ENCODE measurements at regions not wholly inside any gene's neighbourhood (a gene's known extent, or its start where the extent isn't known, plus 50 kb on each side); places are given as distances from the start of the nearest gene placed in this dataset.

- no peak overlapping the region for H3K27ac ChIP-seq
- TF ChIP-seq ZFX (IDR thresholded peaks at IDR 0.05; ENCODE audit: borderline replicate concordance) (no peak), CTCF (IDR thresholded peaks at IDR 0.05) (no peak)
Measured at GRCh38 chr11:81340225-81340624, 1393.4 kb downstream of the FAM181B start.

GRCh38 chr11:81339521-81339920 lies 1394.1 kb downstream of the FAM181B start:
- TF ChIP-seq ZFX (IDR thresholded peaks at IDR 0.05; ENCODE audit: borderline replicate concordance) (no peak), CTCF (IDR thresholded peaks at IDR 0.05) (no peak)
- no peak overlapping the region for H3K27ac ChIP-seq

GRCh38 chr11:81337756-81338155 lies 1395.9 kb downstream of the FAM181B start:
- no peak for TF ChIP-seq ZFX (IDR thresholded peaks at IDR 0.05; ENCODE audit: borderline replicate concordance)
- no peak for TF ChIP-seq CTCF (IDR thresholded peaks at IDR 0.05)
- H3K27ac ChIP-seq: no peak overlapping the region

- TF ChIP-seq ZFX (IDR thresholded peaks at IDR 0.05; ENCODE audit: borderline replicate concordance): no peak
- TF ChIP-seq CTCF (IDR thresholded peaks at IDR 0.05): no peak
- no peak overlapping the region for H3K27ac ChIP-seq
Measured at GRCh38 chr11:81332276-81332675, 1401.4 kb downstream of the FAM181B start.

GRCh38 chr11:81331611-81332235 lies 1401.9 kb downstream of the FAM181B start:
- no peak for TF ChIP-seq CTCF (IDR thresholded peaks at IDR 0.05)
- TF ChIP-seq ZFX (IDR thresholded peaks at IDR 0.05; ENCODE audit: borderline replicate concordance): no peak
- no peak overlapping the region for H3K27ac ChIP-seq

GRCh38 chr11:81331088-81331487 lies 1402.6 kb downstream of the FAM181B start:
- TF ChIP-seq CTCF (IDR thresholded peaks at IDR 0.05) (no peak), ZFX (IDR thresholded peaks at IDR 0.05; ENCODE audit: borderline replicate concordance) (no peak)
- H3K27ac ChIP-seq: no peak overlapping the region

GRCh38 chr11:81303038-81303664 lies 1430.5 kb downstream of the FAM181B start:
- no peak overlapping the region for H3K27ac ChIP-seq
- TF ChIP-seq CTCF (IDR thresholded peaks at IDR 0.05) (no peak), ZFX (IDR thresholded peaks at IDR 0.05; ENCODE audit: borderline replicate concordance) (no peak)
